ENCODE measurements at regions not wholly inside any gene's neighbourhood (a gene's known extent, or its start where the extent isn't known, plus 50 kb on each side); places are given as distances from the start of the nearest gene placed in this dataset.
A peak's percentile ranks its signal among the peaks of the same experiment; 100 is the strongest.

DNA sequence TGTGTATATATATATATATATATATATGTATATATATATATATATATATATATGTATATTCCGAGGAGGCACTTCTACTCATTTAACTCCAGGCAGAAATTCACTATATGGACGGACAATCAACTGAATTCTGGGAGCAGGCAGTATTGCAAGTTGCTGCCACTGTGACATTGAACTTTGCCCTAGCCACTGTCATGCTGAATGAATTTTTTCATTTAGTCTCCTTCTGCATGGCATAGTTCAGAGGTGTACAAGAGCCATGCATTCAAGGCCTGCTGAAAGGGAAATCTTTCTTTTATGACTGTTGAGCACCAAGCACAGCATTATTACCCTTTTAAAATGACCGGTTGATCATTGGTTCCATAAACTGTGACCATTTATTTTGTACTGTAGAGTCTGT is 176.2 kb upstream of the THRB start:
- DNase-seq (ENCODE audit: low read depth) = no peak
- TF ChIP-seq, protein P1, sequence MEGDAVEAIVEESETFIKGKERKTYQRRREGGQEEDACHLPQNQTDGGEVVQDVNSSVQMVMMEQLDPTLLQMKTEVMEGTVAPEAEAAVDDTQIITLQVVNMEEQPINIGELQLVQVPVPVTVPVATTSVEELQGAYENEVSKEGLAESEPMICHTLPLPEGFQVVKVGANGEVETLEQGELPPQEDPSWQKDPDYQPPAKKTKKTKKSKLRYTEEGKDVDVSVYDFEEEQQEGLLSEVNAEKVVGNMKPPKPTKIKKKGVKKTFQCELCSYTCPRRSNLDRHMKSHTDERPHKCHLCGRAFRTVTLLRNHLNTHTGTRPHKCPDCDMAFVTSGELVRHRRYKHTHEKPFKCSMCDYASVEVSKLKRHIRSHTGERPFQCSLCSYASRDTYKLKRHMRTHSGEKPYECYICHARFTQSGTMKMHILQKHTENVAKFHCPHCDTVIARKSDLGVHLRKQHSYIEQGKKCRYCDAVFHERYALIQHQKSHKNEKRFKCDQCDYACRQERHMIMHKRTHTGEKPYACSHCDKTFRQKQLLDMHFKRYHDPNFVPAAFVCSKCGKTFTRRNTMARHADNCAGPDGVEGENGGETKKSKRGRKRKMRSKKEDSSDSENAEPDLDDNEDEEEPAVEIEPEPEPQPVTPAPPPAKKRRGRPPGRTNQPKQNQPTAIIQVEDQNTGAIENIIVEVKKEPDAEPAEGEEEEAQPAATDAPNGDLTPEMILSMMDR (IDR thresholded peaks at IDR 0.05; ENCODE audit: low read depth, low read length) = no peak
- TF ChIP-seq MYC (IDR thresholded peaks at IDR 0.05; ENCODE audit: low read depth, low read length) = no peak
- H3K4me3 ChIP-seq (ENCODE audit: low read depth, low read length) = no peak overlapping the region

DNA sequence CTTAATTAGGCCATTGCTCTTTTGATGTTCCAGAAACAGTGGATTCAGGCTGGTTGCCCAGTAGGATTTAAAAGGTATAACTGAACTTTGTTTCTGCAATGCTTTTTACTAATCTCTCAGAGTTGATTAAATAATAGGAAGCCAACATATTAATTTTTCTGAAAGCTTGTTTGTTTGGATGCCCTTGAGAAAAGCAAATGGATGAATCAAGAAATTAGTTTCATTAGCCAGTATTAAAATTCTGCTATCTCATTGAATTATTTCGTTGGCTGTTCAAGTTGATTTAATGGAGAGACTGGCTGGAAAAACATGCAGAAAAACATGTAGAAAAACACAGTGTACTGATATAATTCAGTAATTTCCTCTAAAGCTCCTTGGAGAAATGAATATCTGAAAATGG is 178.9 kb upstream of the THRB start:
- no peak overlapping the region for H3K4me3 ChIP-seq (ENCODE audit: low read depth, low read length)
- no peak for DNase-seq (ENCODE audit: low read depth)
- TF ChIP-seq, protein P2, sequence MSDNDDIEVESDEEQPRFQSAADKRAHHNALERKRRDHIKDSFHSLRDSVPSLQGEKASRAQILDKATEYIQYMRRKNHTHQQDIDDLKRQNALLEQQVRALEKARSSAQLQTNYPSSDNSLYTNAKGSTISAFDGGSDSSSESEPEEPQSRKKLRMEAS (IDR thresholded peaks at IDR 0.05; ENCODE audit: low read depth, low read length) = no peak
- TF ChIP-seq MYC (IDR thresholded peaks at IDR 0.05; ENCODE audit: low read depth, low read length) (no peak), POLR2A (IDR thresholded peaks at IDR 0.05; ENCODE audit: extremely low read depth, insufficient read length) (no peak)
- TF ChIP-seq, protein P1 (IDR thresholded peaks at IDR 0.05; ENCODE audit: low read depth, low read length) = no peak

DNA sequence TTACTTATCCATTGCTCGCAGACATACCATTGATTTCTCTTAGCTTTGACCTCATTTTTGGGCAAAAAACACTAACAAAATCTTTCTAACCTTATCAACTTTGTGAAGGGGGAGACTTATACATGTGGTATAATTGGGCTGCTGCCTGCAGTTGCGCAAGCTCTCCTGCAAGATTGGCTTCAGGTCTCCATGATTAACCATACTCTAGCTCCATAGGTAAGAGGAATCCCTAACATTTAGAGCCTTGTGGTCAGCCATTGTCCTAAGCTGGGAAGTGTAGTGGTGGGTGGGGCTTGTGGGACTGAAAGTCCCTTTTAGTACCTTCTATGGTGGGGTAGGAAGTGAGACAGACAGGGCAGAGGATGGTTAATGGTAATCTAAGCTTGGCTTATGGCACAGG is 179.6 kb upstream of the THRB start:
- DNase-seq (ENCODE audit: low read depth) = no peak
- no peak overlapping the region for H3K4me3 ChIP-seq (ENCODE audit: low read depth, low read length)
- TF ChIP-seq, protein P2 (IDR thresholded peaks at IDR 0.05; ENCODE audit: low read depth, low read length) = no peak
- TF ChIP-seq, protein P1 (IDR thresholded peaks at IDR 0.05; ENCODE audit: low read depth, low read length) = no peak
- TF ChIP-seq MYC (IDR thresholded peaks at IDR 0.05; ENCODE audit: low read depth, low read length) = no peak
- no peak for TF ChIP-seq POLR2A (IDR thresholded peaks at IDR 0.05; ENCODE audit: extremely low read depth, insufficient read length)

DNA sequence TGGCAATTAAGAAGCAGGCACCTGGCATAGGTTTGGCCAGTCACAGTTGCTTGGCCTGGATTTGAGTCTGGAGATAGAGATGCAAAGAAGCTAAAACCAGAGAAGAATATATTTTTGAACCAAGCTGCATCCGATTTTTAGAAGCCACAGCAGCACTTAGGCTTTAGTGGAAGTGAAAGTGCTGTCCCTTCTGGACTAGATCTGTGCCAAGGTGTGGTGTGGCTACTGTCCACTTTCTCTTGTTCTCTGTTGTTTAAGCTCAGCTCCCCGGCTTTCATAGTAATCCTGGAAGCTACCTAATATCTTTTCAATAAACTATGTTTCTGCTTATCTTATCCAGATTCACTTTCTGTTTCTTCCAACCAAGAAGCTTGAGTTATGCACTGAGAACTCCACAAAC is 183.4 kb upstream of the THRB start:
- TF ChIP-seq MYC (IDR thresholded peaks at IDR 0.05; ENCODE audit: low read depth, low read length) (no peak), POLR2A (IDR thresholded peaks at IDR 0.05; ENCODE audit: extremely low read depth, insufficient read length) (no peak)
- TF ChIP-seq, protein P1 (IDR thresholded peaks at IDR 0.05; ENCODE audit: low read depth, low read length) = no peak
- TF ChIP-seq, protein P2 (IDR thresholded peaks at IDR 0.05; ENCODE audit: low read depth, low read length) = no peak
- H3K4me3 ChIP-seq (ENCODE audit: low read depth, low read length) = no peak overlapping the region
- DNase-seq (ENCODE audit: low read depth) = no peak

DNA sequence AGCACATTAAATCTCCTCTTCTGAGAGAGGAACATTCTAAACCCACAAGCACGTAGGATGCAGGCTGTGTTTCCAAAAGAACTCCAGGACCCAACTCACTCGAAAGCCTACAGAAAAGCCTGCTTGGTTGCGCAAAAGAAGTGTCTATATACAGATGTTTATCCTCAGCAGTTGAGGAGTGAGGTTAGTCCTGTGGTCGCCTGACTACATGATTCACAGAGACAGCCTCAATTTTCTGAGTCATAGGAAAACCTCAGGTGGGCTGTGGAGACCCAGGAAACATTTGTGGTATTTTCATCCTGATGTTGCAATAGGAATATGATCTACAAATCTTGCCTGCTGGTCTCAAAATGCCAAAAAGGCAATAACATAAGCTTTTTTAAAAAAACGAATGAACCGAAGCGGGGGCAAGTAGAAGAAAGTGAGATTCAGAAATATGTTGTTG is 183.8 kb upstream of the THRB start:
- no peak for TF ChIP-seq POLR2A (IDR thresholded peaks at IDR 0.05; ENCODE audit: extremely low read depth, insufficient read length)
- TF ChIP-seq, protein P2 (IDR thresholded peaks at IDR 0.05; ENCODE audit: low read depth, low read length) = peak; percentile 19; the same call in 1 of the 2 replicates
- TF ChIP-seq, protein P1 (IDR thresholded peaks at IDR 0.05; ENCODE audit: low read depth, low read length) = no peak
- TF ChIP-seq MYC (IDR thresholded peaks at IDR 0.05; ENCODE audit: low read depth, low read length) = 0 out of 2 replicates have a peak, but pooled peaks have one; percentile 10
- no peak overlapping the region for H3K4me3 ChIP-seq (ENCODE audit: low read depth, low read length)
- peak; percentile 93 for DNase-seq (ENCODE audit: low read depth)

DNA sequence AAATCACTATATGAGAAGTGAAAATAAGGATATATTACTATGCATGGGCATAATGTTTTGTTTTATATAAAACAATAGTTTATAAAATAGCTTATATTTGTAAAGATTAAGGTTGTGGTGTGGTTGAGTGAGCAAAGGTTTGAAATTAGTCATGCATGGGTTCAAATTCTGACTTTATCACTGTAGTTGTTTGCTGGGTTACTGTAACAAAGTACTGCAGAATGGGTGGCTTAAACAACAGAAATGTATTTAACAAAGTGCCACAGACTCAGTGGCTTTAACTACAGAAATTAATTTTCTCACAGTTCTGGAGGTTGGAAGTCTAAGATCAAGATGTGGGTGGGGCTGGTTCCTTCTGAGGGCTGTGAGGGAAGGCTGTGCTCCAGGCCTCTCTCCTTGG is 184.8 kb upstream of the THRB start:
- DNase-seq (ENCODE audit: low read depth) = no peak

More for the DNA sequence above, 184.8 kb upstream of the THRB start:
- no peak overlapping the region for H3K4me3 ChIP-seq (ENCODE audit: low read depth, low read length)
- no peak for TF ChIP-seq MYC (IDR thresholded peaks at IDR 0.05; ENCODE audit: low read depth, low read length)
- TF ChIP-seq, protein P1 (IDR thresholded peaks at IDR 0.05; ENCODE audit: low read depth, low read length) = no peak

Measured in NB4 (cell line).